ENCODE measurements at regions not wholly inside any gene's neighbourhood (a gene's known extent, or its start where the extent isn't known, plus 50 kb on each side); places are given as distances from the start of the nearest gene placed in this dataset.

DNA sequence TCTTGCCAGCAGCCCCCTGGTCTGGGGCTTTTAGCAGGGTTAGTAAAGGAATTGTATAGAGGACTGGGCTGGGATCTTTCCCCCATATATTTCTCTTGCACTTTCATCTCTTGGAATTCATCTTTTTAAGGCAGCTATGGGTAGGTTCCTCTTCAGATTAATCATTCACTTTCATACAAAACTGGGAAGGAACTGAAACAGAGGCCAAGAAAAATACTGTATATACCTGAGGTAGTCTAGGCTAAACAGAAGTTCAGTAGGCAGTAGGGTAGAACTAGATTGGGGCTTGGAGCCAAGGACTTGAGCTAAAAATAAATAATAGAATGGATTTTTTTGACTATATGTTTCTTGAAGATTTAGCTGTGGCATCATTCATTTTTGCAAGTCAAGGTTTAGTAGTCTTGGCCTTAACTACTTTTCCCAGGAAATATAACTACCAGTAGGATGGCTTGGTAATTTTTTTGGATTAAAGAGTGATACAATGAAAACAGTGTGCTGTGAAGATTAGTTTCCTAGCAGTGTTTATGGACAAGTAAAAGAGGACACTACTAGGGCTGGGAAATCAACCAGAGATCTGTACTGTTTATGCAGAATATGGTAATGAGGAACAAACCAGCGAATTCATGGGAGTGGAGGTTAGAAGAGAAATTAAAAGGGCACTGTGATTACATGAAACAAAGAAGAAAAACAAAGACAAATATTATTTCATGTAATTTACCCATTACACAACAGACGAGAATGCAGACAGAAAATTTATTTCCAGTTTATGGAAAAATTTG is 50.9 kb upstream of the PTGS2 start:
- ChIA-PET RAD21 (ENCODE audit: unreplicated experiment) (no interaction called here), SMC1A (ENCODE audit: uncharacterized antibody, unreplicated experiment) (no interaction called here), CTCF (no interaction called here), POLR2A (no interaction called here)
- no TSS peak for BruUV-seq (replicated peaks)
- H3K36me3 ChIP-seq (ENCODE audit: control insufficient read depth in 2 of 2, insufficient read depth in 2 of 2, low read length in 1 of 2), result no peaks in the 10 kb centered on the region
- H3K9me3 ChIP-seq (replicated peaks; ENCODE audit: control insufficient read depth, insufficient read depth, low read length), result no peaks in the 10 kb centered on the region
- no peak for FAIRE-seq
- no peak for DNase-seq (ENCODE audit: low read depth, low spot score)
- no peak overlapping the region for H3K4me2 ChIP-seq (ENCODE audit: control insufficient read depth, insufficient read depth)
- H4K20me1 ChIP-seq (ENCODE audit: control insufficient read depth, insufficient read depth), result no peaks in the 10 kb centered on the region
- no peak for TF ChIP-seq RFX5 (IDR thresholded peaks at IDR 0.05; ENCODE audit: low read depth, low read length)
- TF ChIP-seq KDM1A (IDR thresholded peaks at IDR 0.05; ENCODE audit: borderline replicate concordance), result no peak
- TF ChIP-seq RUNX3 (IDR thresholded peaks at IDR 0.05; ENCODE audit: low read length), result no peak
- TF ChIP-seq MEF2A (IDR thresholded peaks at IDR 0.05; ENCODE audit: insufficient read depth, low read depth, low read length), result no peak
- TF ChIP-seq, protein P1, sequence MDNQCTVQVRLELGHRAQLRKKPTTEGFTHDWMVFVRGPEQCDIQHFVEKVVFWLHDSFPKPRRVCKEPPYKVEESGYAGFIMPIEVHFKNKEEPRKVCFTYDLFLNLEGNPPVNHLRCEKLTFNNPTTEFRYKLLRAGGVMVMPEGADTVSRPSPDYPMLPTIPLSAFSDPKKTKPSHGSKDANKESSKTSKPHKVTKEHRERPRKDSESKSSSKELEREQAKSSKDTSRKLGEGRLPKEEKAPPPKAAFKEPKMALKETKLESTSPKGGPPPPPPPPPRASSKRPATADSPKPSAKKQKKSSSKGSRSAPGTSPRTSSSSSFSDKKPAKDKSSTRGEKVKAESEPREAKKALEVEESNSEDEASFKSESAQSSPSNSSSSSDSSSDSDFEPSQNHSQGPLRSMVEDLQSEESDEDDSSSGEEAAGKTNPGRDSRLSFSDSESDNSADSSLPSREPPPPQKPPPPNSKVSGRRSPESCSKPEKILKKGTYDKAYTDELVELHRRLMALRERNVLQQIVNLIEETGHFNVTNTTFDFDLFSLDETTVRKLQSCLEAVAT (IDR thresholded peaks at IDR 0.05), result no peak
- no peak for TF ChIP-seq SIN3A (IDR thresholded peaks at IDR 0.05; ENCODE audit: low read depth, low read length)
- no peak for TF ChIP-seq FOXK2 (IDR thresholded peaks at IDR 0.05)
- no peak for TF ChIP-seq HDGF (IDR thresholded peaks at IDR 0.05)
- no peak for TF ChIP-seq POU2F2 (IDR thresholded peaks at IDR 0.05; ENCODE audit: borderline replicate concordance, low read depth, low read length)
- no peak for TF ChIP-seq MXI1 (IDR thresholded peaks at IDR 0.05; ENCODE audit: low read depth, low read length)
- no peak for TF ChIP-seq MYC (IDR thresholded peaks at IDR 0.05; ENCODE audit: insufficient read depth, insufficient read length, insufficient replicate concordance, low read length, severe bottlenecking)
- TF ChIP-seq IRF4 (IDR thresholded peaks at IDR 0.05; ENCODE audit: low read depth, low read length), result no peak
- H3K4me1 ChIP-seq (ENCODE audit: control insufficient read depth, insufficient read depth, low read length), result no peaks in the 10 kb centered on the region
- no peak overlapping the region for H3K27ac ChIP-seq (ENCODE audit: control insufficient read depth, insufficient read depth)
- H3K27me3 ChIP-seq (replicated peaks in 1 of 2; ENCODE audit: control insufficient read depth in 2 of 2, insufficient read depth in 2 of 2, low read length in 1 of 2), result no peaks in the 10 kb centered on the region
- no peak for ATAC-seq
- H3K9ac ChIP-seq (ENCODE audit: control insufficient read depth, insufficient read depth, low read length), result no peak overlapping the region
- no peak overlapping the region for H2AFZ ChIP-seq (ENCODE audit: control insufficient read depth, low read depth, low read length)
- 21% methylated on average over 2 of the region's 2 CpGs for WGBS (ENCODE audit: insufficient coverage, insufficient replicate concordance, low lambda C conversion rate, missing lambda C conversion rate)
- in situ Hi-C loops (cut with MboI), result no loop called here
- intact Hi-C loops (cut with micrococcal nuclease; ENCODE audit: unreplicated experiment), result no loop called here
- H3K4me3 ChIP-seq, result no peak overlapping the region
- H3K79me2 ChIP-seq (ENCODE audit: control insufficient read depth, insufficient read depth, low read length), result no peaks in the 10 kb centered on the region
